ENCODE measurements at regions not wholly inside any gene's neighbourhood (a gene's known extent, or its start where the extent isn't known, plus 50 kb on each side); places are given as distances from the start of the nearest gene placed in this dataset.

DNA sequence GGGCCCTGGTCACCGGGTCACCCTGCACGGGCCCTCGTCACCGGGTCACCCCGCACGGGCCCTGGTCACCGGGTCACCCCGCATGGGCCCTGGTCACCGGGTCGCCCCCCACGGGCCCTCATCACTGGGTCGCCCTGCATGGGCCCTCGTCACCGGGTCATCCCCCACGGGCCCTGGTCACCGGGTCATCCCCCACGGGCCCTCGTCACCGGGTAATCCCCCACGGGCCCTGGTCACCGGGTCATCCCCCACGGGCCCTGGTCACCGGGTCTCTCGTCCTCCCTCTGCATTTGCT, 77.6 kb downstream of the RIPK4 start:
- no peak for DNase-seq

- DNase-seq = no peak
Observed at GRCh38 chr21:41687633-41688032, 79.2 kb downstream of the RIPK4 start.

GRCh38 chr21:41686664-41687063, 80.2 kb downstream of the RIPK4 start:
- no peak for DNase-seq

- DNase-seq = no peak
Observed at GRCh38 chr21:41685511-41686149, 81.2 kb downstream of the RIPK4 start.

DNA sequence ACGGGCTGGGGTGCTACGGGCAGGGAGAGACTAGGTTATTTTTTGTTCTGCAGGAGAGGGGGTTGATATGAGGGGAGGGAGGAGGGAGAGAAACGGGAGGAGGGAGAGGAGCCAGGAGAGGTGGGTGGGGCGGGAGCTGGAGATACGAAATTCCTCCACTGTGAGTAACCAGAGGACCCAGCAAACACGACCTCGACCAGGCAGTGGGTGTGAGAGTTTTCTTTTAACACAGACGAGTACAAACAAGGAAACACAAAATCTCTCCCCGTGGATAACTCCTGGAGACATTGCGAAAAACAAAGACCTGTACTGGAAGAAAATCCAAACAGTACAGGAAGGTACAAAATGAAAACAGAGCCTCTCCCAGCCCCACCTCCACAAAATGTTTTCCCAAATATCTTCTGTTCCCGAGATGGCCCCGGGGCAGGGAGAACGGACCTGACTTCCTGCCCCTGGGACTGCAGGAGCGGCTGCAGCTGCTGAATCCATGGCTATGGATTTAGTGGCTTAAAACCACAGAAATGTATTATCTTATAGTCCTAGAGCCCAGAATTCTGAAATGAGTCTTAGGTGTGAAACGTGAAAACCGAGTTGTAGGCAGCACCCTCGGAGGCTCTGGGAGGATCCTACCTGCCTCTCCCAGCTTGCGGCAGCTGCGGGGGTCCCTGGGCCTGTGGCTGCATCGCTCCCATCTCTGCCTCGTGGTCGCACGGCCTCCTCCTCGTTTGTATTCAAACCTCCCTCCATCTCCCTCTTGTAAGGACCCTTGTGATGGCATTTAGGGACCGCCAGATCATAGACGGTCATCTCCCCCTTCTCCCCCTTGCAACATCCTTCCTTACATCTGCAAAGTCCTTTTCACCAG, 82.2 kb downstream of the RIPK4 start:
- no peak for DNase-seq

- no peak for DNase-seq
Observed at GRCh38 chr21:41683815-41684214, 83.0 kb downstream of the RIPK4 start.

- DNase-seq = no peak
Observed at GRCh38 chr21:41682719-41683179, 84.1 kb downstream of the RIPK4 start.

DNA sequence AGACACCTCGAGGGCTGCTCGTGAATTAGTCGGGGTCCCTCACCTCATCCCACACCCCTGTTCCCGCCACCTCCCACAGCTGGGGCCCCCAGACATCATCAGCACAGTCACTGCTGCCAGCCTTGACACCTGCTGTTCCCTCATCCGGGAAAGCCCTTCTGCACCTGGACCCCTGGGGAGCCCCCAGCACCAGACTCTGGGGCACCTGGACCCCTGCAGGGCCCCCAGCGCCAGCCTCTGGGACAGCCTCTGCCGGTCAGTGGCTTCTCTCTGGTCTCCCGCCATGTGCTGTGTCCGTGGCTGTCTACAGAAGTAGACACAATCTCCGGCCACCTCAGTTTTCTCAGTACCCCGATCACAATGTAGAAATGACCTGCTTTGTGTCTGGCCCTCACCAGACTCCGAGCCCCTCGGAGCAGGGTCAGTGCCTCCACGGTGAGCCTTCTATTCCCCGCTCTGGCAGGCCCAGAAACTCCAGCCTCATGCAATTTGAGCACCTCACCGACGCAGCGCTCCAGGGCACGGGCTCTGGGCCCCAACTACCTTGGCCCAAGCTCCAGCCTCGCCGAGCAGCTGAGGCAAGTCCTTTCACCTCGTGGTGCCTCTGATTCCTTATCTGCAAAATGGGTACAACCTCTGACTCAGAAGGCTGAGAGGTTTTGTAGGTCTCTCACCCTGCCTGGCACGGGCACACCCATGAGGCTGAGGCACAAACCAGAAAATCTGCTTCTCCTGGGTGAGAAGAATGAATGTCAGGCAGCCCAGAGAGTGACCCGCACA, 84.7 kb downstream of the RIPK4 start:
- no peak for DNase-seq

- DNase-seq = no peak
Observed at GRCh38 chr21:41681348-41681801, 85.5 kb downstream of the RIPK4 start.

DNA sequence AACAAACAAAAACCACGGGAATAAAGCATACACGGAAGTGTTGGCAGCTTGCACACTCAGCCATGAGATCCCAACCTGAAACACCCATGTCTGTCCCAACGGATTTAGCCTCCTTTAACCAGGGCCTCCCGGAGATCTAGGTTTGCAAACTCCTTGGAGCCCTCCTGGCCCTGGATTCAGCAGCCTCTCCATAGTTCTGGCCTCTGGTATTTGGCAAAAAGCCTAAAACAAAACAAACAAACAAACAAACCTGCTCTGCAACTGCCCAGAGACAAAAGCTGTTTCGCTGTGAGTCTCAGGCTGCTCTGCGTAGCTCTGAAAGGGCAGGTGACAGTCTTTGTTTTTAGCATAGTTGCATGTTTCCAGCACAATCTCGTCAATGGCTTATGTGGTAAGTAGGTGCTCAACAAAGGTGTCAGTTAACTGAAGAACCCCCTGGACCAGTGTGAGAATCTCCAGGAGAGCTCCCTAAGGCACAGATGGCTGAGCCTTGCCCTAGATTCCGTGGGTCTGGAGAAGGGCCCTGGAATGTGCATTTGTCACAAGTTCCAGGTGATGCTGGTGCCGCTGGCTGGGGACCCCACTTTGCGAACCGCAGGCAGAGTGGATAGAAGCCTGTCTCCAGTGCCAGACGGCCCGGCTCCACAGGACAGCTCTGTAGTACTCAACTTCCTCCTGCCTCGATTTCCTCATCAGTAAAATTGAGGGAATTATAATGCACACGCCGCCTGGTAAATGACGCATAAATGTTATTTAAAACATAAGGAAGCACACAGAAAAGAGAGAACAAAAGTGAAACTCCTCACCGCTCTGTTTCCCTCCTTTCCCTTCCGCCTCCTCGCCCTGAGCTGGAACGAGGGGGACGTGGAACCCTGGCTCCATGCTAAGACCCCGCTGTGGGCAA, 86.2 kb downstream of the RIPK4 start:
- no peak for DNase-seq

GRCh38 chr21:41678924-41679318, 87.9 kb downstream of the RIPK4 start:
- DNase-seq = no peak

GRCh38 chr21:41678016-41678923, 88.6 kb downstream of the RIPK4 start:
- DNase-seq = no peak

DNA sequence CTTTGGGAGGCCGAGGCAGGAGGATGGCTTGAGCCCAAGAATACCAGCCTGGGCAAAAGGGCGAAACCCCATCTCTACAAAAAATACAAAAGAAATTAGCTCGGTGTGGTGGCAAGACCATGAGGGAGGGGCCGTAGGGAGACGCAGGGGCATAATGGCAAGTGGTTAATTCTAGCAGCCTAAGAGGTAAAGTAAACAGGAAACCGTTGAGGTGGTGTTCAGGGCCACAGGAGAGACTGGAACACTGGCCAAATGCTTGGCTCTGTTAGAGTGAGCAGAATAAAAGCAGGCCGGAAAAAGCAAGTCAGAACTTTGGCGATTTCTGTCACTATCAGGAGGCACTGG, 89.2 kb downstream of the RIPK4 start:
- no peak for DNase-seq

DNA sequence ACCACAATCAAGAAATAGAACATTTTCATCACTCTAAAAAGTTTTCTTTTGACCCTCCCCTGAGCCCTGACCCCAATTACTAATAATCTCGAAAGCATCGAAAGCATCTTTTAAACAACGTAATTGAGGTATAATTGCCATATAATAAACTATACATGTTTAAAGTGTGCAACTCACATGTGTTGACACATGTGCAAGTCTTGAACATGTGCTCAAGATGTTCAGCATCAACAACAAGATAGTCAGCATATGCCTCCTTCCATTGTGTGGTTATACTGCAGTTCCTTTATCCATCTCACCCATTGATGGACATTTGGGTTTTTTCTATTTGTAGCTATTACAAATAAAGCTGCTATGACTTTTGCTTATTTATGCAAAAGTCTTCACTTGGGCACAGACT, 90.7 kb downstream of the RIPK4 start:
- DNase-seq = no peak

- DNase-seq = no peak
Observed at GRCh38 chr21:41675574-41675973, 91.3 kb downstream of the RIPK4 start.

- DNase-seq = no peak
Observed at GRCh38 chr21:41674402-41674801, 92.5 kb downstream of the RIPK4 start.

DNA sequence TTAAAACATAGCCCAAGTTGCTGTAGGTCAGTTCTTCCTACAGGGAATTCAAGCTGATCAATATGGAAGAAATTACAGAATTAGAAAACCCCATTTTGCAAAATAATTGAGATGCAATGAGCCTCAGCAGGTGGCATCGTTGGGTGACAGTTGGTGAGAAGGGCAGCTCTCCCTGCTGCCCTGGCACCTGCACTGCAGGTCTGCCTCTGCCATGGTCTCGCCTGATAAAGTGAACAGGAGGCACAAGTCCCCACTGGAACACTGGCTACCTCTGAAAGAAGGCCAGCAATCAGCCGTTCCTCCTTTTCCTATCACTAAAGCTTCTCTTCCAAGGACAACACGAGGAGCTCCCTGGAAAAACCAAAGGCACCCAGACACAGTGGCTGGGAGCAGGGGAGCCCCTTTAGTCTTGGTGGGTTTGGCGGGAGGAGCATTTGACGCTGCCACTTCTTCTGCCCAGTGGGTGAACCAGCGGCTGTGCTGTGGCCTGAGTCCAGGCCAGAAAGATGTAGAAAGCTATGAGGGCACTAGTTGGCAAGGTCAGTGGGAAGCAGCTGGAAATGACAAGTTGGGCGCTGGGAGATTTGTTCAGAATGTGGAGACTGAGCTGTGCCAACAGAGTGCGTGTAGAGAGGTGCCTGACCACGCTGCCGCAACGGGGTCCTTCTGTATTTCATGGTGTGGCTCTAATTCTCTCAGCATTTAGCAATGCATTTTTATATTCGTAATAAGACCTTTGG, 93.1 kb downstream of the RIPK4 start:
- no peak for DNase-seq

DNA sequence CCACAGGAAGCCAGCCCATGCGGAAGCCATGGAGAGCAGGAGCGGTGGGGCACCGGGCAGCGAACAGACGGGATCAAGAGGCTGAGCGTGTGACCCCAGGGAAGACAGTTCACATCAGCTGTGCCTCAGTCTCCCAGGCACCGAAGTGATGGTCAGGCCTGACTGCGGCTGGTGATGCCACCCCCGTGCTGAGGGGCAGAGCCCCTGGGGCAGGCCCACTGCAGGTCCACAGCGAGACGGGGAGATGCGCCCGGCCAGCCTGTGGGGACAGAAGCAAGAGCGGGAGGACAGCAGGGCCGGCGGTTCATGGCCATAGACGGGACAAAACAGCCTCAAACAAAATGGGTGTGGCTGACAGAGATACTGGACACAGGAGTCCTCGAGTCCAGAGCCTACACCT, 93.8 kb downstream of the RIPK4 start:
- no peak for DNase-seq

DNA sequence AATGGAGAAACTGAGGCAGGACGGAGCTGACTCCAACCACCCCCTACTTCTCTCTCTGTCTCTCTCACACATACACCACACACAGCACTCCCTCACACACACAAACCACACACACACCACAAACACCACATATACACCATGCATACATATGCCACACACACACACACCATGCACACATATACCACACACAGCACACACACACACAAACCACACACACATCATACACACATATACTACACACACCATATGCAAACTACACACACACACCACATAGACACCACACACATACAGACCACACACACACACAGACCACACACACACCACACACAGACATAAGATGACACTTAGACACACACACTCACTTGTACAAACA, 94.3 kb downstream of the RIPK4 start:
- DNase-seq = no peak

- DNase-seq = no peak
Observed at GRCh38 chr21:41671859-41672542, 94.9 kb downstream of the RIPK4 start.

Data from activated CD4-positive, alpha-beta T cell treated with anti-CD3 and anti-CD28 coated beads for 4 hours (primary cell).